ENCODE measurements at regions not wholly inside any gene's neighbourhood (a gene's known extent, or its start where the extent isn't known, plus 50 kb on each side); places are given as distances from the start of the nearest gene placed in this dataset.

DNA sequence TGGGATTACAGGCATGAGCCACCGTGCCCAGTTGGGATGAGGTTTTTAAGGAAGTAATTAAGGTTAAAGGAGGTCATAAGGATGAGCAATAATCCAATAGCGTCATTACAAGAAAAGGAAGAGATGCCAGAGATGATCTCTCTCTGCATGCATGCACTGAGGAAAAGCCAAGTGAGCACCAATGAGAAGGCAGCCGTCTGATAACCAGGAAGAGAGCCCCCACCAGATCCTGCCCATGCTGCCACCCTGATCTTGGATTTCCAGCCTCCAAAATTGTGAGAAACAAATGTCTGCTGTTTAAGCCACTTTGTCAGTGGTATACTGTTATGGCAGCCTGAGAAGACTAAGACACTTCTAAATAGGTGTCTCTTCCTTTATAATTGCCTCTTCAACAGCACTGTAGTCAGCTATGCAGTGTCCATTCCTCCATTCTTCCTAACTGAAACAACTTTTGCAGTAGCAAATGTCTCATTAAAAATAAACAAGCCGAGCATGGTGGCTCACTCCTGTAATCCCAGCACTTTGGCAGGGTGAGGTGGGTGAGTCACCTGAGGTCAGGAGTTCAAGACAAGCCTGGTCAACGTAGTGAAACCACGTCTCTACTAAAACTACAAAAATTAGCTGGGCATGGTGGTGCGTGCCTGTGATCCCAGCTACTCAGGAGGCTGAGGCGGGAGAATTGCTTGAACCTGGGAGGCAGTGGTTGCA, 216.2 kb upstream of the RUNX1 start:
- FAIRE-seq (no peak), ATAC-seq (no peak), DNase-seq (ENCODE audit: low spot score) (no peak)
- no peaks in the 10 kb centered on the region for H3K9me3 ChIP-seq (ENCODE audit: low read length)
- H2AFZ ChIP-seq (ENCODE audit: low read length): no peak overlapping the region
- H3K36me3 ChIP-seq (replicated peaks in 1 of 2; ENCODE audit: control insufficient read depth in 1 of 2, insufficient read depth in 2 of 2, low read length in 2 of 2): no peaks in the 10 kb centered on the region
- no TSS peak for BruUV-seq (replicated peaks)
- no peaks in the 10 kb centered on the region for H3K4me1 ChIP-seq (ENCODE audit: insufficient read depth, low read length)
- no peaks in the 10 kb centered on the region for H3K79me2 ChIP-seq (ENCODE audit: insufficient read depth, low read length)
- TF ChIP-seq, protein P1, sequence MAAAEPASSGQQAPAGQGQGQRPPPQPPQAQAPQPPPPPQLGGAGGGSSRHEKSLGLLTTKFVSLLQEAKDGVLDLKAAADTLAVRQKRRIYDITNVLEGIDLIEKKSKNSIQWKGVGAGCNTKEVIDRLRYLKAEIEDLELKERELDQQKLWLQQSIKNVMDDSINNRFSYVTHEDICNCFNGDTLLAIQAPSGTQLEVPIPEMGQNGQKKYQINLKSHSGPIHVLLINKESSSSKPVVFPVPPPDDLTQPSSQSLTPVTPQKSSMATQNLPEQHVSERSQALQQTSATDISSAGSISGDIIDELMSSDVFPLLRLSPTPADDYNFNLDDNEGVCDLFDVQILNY (CRISPR knock-in tag; conservative IDR thresholded peaks at IDR 0.05): no peak
- TF ChIP-seq KAT2B (IDR thresholded peaks at IDR 0.05; ENCODE audit: borderline replicate concordance, low read depth, low read length) (no peak), ELF1 (CRISPR knock-in tag; IDR thresholded peaks at IDR 0.05) (no peak)
- no peaks in the 10 kb centered on the region for H4K20me1 ChIP-seq (ENCODE audit: insufficient read depth, low read length)
- no peak overlapping the region for H3K9ac ChIP-seq (ENCODE audit: insufficient read depth, low read depth, low read length)
- H3K4me2 ChIP-seq (ENCODE audit: low read depth, low read length): no peak overlapping the region
- ChIA-PET POLR2A (no interaction called here), CTCF (ENCODE audit: low intra/inter-chr PET ratio, low total read pairs) (no interaction called here)
- 30% methylated on average over 8 of the region's 8 CpGs for WGBS (ENCODE audit: low lambda C conversion rate)
- intact Hi-C loops (cut with micrococcal nuclease; ENCODE audit: unreplicated experiment): no loop called here
- in situ Hi-C loops (cut with HindIII; ENCODE audit: extremely low pct_ligation_motif_present, low pct_unique_long_range_greater_than_20kb): no loop called here
- no peak overlapping the region for H3K4me3 ChIP-seq (replicated peaks in 1 of 3; ENCODE audit: insufficient read depth in 1 of 3, low read depth in 2 of 3, low read length in 3 of 3)
- no peaks in the 10 kb centered on the region for H3K27me3 ChIP-seq (ENCODE audit: control insufficient read depth in 1 of 2, insufficient read depth in 2 of 2, low read length in 2 of 2)
- no peak overlapping the region for H3K27ac ChIP-seq (ENCODE audit: extremely low read length, insufficient read depth, low read length)

DNA sequence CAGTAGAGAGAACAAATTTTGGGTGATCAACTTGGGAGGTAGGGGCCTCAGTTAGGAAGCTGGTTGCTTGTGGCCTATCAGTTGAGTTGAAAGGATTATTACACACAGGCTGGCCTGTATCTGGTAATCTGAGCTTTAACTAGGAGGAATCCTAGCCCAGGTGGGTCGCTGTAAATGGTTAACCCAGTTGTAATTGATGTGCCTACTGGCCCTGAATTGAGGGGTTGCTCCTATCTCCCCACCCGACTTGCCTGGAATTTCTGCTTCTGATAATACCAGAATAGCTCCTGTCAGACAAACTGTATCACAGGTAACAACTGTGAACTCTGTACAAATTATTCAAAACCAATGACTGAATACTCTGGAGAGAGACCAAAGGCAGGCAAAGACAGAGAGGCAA, 210.4 kb upstream of the RUNX1 start:
- BruUV-seq (replicated peaks): no TSS peak
- no peaks in the 10 kb centered on the region for H4K20me1 ChIP-seq (ENCODE audit: insufficient read depth, low read length)
- intact Hi-C loops (cut with micrococcal nuclease; ENCODE audit: unreplicated experiment) (no loop called here), in situ Hi-C loops (cut with HindIII; ENCODE audit: extremely low pct_ligation_motif_present, low pct_unique_long_range_greater_than_20kb) (no loop called here)
- no peak overlapping the region for H2AFZ ChIP-seq (ENCODE audit: low read length)
- H3K27me3 ChIP-seq (ENCODE audit: control insufficient read depth in 1 of 2, insufficient read depth in 2 of 2, low read length in 2 of 2): no peaks in the 10 kb centered on the region; a peak in 1 of 5 replicates
- POLR2A ChIA-PET: no interaction called here
- no peaks in the 10 kb centered on the region for H3K9me3 ChIP-seq (ENCODE audit: low read length)
- H3K4me1 ChIP-seq (ENCODE audit: insufficient read depth, low read length): no peaks in the 10 kb centered on the region
- H3K36me3 ChIP-seq (replicated peaks in 1 of 2; ENCODE audit: control insufficient read depth in 1 of 2, insufficient read depth in 2 of 2, low read length in 2 of 2): no peaks in the 10 kb centered on the region
- no peak overlapping the region for H3K4me2 ChIP-seq (ENCODE audit: low read depth, low read length)
- CTCF ChIA-PET (ENCODE audit: low intra/inter-chr PET ratio, low total read pairs): no interaction called here
- no peak overlapping the region for H3K27ac ChIP-seq (ENCODE audit: extremely low read length, insufficient read depth, low read length)
- no peak overlapping the region for H3K9ac ChIP-seq (ENCODE audit: insufficient read depth, low read depth, low read length)
- DNase-seq (ENCODE audit: low spot score) (no peak), FAIRE-seq (no peak), ATAC-seq (no peak)
- H3K79me2 ChIP-seq (ENCODE audit: insufficient read depth, low read length): no peaks in the 10 kb centered on the region
- no peak overlapping the region for H3K4me3 ChIP-seq (replicated peaks in 1 of 3; ENCODE audit: insufficient read depth in 1 of 3, low read depth in 2 of 3, low read length in 3 of 3)
- WGBS (ENCODE audit: low lambda C conversion rate): 0% methylated on average over 2 of the region's 2 CpGs
- TF ChIP-seq, protein P2, sequence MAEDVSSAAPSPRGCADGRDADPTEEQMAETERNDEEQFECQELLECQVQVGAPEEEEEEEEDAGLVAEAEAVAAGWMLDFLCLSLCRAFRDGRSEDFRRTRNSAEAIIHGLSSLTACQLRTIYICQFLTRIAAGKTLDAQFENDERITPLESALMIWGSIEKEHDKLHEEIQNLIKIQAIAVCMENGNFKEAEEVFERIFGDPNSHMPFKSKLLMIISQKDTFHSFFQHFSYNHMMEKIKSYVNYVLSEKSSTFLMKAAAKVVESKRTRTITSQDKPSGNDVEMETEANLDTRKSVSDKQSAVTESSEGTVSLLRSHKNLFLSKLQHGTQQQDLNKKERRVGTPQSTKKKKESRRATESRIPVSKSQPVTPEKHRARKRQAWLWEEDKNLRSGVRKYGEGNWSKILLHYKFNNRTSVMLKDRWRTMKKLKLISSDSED (CRISPR knock-in tag; IDR thresholded peaks at IDR 0.05): no peak
- TF ChIP-seq ZNF552 (CRISPR knock-in tag; IDR thresholded peaks at IDR 0.05; ENCODE audit: borderline replicate concordance): no peak
- TF ChIP-seq SUZ12 (IDR thresholded peaks at IDR 0.05; ENCODE audit: low read depth, low read length): no peak
- no peak for TF ChIP-seq ZNF333 (CRISPR knock-in tag; IDR thresholded peaks at IDR 0.05; ENCODE audit: borderline replicate concordance)
- TF ChIP-seq ONECUT2 (CRISPR knock-in tag; IDR thresholded peaks at IDR 0.05): no peak
- TF ChIP-seq KLF15 (CRISPR knock-in tag; IDR thresholded peaks at IDR 0.05; ENCODE audit: borderline replicate concordance): no peak
- no peak for TF ChIP-seq SNRNP70 (IDR thresholded peaks at IDR 0.05; ENCODE audit: low read depth, low read length)
- TF ChIP-seq ELF1 (CRISPR knock-in tag; IDR thresholded peaks at IDR 0.05): no peak
- TF ChIP-seq, protein P3, sequence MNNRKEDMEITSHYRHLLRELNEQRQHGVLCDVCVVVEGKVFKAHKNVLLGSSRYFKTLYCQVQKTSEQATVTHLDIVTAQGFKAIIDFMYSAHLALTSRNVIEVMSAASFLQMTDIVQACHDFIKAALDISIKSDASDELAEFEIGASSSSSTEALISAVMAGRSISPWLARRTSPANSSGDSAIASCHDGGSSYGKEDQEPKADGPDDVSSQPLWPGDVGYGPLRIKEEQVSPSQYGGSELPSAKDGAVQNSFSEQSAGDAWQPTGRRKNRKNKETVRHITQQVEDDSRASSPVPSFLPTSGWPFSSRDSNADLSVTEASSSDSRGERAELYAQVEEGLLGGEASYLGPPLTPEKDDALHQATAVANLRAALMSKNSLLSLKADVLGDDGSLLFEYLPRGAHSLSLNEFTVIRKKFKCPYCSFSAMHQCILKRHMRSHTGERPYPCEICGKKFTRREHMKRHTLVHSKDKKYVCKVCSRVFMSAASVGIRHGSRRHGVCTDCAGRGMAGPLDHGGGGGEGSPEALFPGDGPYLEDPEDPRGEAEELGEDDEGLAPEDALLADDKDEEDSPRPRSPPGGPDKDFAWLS (CRISPR knock-in tag; IDR thresholded peaks at IDR 0.05; ENCODE audit: borderline replicate concordance): no peak
- TF ChIP-seq YEATS4 (CRISPR knock-in tag; IDR thresholded peaks at IDR 0.05; ENCODE audit: borderline replicate concordance): no peak
- TF ChIP-seq, protein P4, sequence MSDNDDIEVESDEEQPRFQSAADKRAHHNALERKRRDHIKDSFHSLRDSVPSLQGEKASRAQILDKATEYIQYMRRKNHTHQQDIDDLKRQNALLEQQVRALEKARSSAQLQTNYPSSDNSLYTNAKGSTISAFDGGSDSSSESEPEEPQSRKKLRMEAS (IDR thresholded peaks at IDR 0.05): no peak

Data from HepG2 (cell line).